Smooth muscle cell (in vitro differentiated cells): ENCODE measurements at regions not wholly inside any gene's neighbourhood (a gene's known extent, or its start where the extent isn't known, plus 50 kb on each side); places are given as distances from the start of the nearest gene placed in this dataset.
A peak's percentile ranks its signal among the peaks of the same experiment; 100 is the strongest.

Experiments used
- DNase-seq: peaks from one replicate; lab custom pipeline; 2025; ENCODE audit not compliant: unreplicated experiment; lab: John Stamatoyannopoulos, UW
- H2AFZ ChIP-seq: fragments of 200-600 bp; sonication (generic); 2 replicates; pipeline ENCODE4 v1.6.0; 2016; ENCODE audit warnings: antibody characterized with exemption, low read depth, mild to moderate bottlenecking
- H3F3A ChIP-seq: fragments of 200-600 bp; sonication (generic); 2 replicates; pipeline ENCODE4 v1.6.0; 2017; ENCODE audit warnings: antibody characterized with exemption, low read depth
- H3K27ac ChIP-seq: fragments of 200-600 bp; sonication (generic); 2 replicates; pipeline ENCODE4 v1.5.1; 2016; ENCODE audit warnings: low read depth, mild to moderate bottlenecking
- H3K27me3 ChIP-seq: fragments of 200-600 bp; sonication (generic); 2 replicates; pipeline ENCODE4 v1.6.1; 2016; ENCODE audit warnings: low read depth, mild to moderate bottlenecking
- H3K36me3 ChIP-seq: fragments of 200-600 bp; sonication (generic); 2 replicates; pipeline ENCODE4 v1.5.1; 2016; ENCODE audit warnings: low read depth
- H3K4me1 ChIP-seq: fragments of 200-600 bp; sonication (generic); 2 replicates; pipeline ENCODE4 v1.5.1; 2016; ENCODE audit warnings: low read depth
- H3K4me2 ChIP-seq: fragments of 200-600 bp; sonication (generic); 2 replicates; pipeline ENCODE4 v1.6.0; 2016; ENCODE audit warnings: mild to moderate bottlenecking
- H3K4me3 ChIP-seq: fragments of 200-600 bp; sonication (generic); 2 replicates; pipeline ENCODE4 v1.5.1; 2016; ENCODE audit warnings: mild to moderate bottlenecking
- H3K79me2 ChIP-seq: fragments of 200-600 bp; sonication (generic); 2 replicates; pipeline ENCODE4 v1.6.0; 2016; ENCODE audit warnings: low read depth, mild to moderate bottlenecking
- H3K9ac ChIP-seq: fragments of 200-600 bp; sonication (generic); 2 replicates; pipeline ENCODE4 v1.6.0; 2016; ENCODE audit warnings: low read depth
- H3K9me3 ChIP-seq: fragments of 200-600 bp; sonication (generic); replicated peaks from 2 replicates; pipeline ENCODE4 v1.5.1; 2016; ENCODE audit warnings: low read depth
- H4K20me1 ChIP-seq: fragments of 200-600 bp; sonication (generic); 2 replicates; pipeline ENCODE4 v1.6.0; 2016; ENCODE audit warnings: low read depth
- CTCF ChIP-seq: fragments of 200-600 bp; sonication (generic); IDR thresholded peaks from 2 replicates; pipeline ENCODE4 v1.5.1; 2017; ENCODE audit warnings: borderline replicate concordance, mild to moderate bottlenecking, antibody characterized with exemption; ENCODE audit not compliant: insufficient read depth, poor library complexity, severe bottlenecking
- WGBS: methylation state at CpG from one replicate; pipeline ENCODE4 v1.1.7; 2016; ENCODE audit warnings: low lambda C conversion rate; 5-methylcytosine and 5-hydroxymethylcytosine counted together

- H3K4me1 ChIP-seq = no peaks in the 10 kb centered on the region
- no peaks in the 10 kb centered on the region for H3F3A ChIP-seq
- no peaks in the 10 kb centered on the region for H3K79me2 ChIP-seq
- peak overlapping the region; percentile 69 for H3K27ac ChIP-seq
- peak overlapping the region; percentile 27 for H3K4me2 ChIP-seq
- H3K4me3 ChIP-seq = no peak overlapping the region
- no peak overlapping the region for H2AFZ ChIP-seq
- no peaks in the 10 kb centered on the region for H4K20me1 ChIP-seq
- 69% methylated on average over 11 of the region's 11 CpGs for WGBS
- H3K9me3 ChIP-seq = no peaks in the 10 kb centered on the region
- no peaks in the 10 kb centered on the region for H3K36me3 ChIP-seq
- DNase-seq = no peak
- H3K9ac ChIP-seq = peak overlapping the region; percentile 24
- TF ChIP-seq CTCF = no peak
- no peaks in the 10 kb centered on the region for H3K27me3 ChIP-seq
Observed at GRCh38 chr7:130844811-130845580, 111.0 kb upstream of the KLF14 start.

- Histone ChIP-seq H3K9ac (peak overlapping the region; percentile 24), H3K36me3 (no peaks in the 10 kb centered on the region), H3K4me2 (peak overlapping the region; percentile 27), H3K27me3 (no peaks in the 10 kb centered on the region), H3K9me3 (no peaks in the 10 kb centered on the region), H3K79me2 (no peaks in the 10 kb centered on the region), H4K20me1 (no peaks in the 10 kb centered on the region), H3K4me1 (no peaks in the 10 kb centered on the region), H3F3A (no peaks in the 10 kb centered on the region), H3K4me3 (no peak overlapping the region), H3K27ac (peak overlapping the region; percentile 69), H2AFZ (no peak overlapping the region)
- TF ChIP-seq CTCF = no peak
- no peak for DNase-seq
- 21% methylated on average over 11 of the region's 11 CpGs for WGBS
Observed at GRCh38 chr7:130845581-130846085, 111.6 kb upstream of the KLF14 start.

- Histone ChIP-seq H2AFZ (no peak overlapping the region), H4K20me1 (no peaks in the 10 kb centered on the region), H3K79me2 (no peaks in the 10 kb centered on the region), H3K27ac (no peak overlapping the region), H3K9me3 (no peaks in the 10 kb centered on the region), H3K9ac (no peak overlapping the region), H3K4me1 (peaks cover 5% of the 10 kb centered on the region), H3K4me2 (no peak overlapping the region), H3F3A (peaks cover 2% of the 10 kb centered on the region), H3K27me3 (no peaks in the 10 kb centered on the region), H3K4me3 (no peak overlapping the region), H3K36me3 (no peaks in the 10 kb centered on the region)
- TF ChIP-seq CTCF = no peak
- no peak for DNase-seq
- 89% methylated on average over 2 of the region's 2 CpGs for WGBS
Observed at GRCh38 chr7:130849604-130850003, 115.6 kb upstream of the KLF14 start.

GRCh38 chr7:130850956-130851355 is 116.9 kb upstream of the KLF14 start:
- Histone ChIP-seq H3K9me3 (no peaks in the 10 kb centered on the region), H3K4me2 (no peak overlapping the region), H3K4me3 (no peak overlapping the region), H3K27me3 (no peaks in the 10 kb centered on the region), H3F3A (peaks cover 6% of the 10 kb centered on the region), H4K20me1 (no peaks in the 10 kb centered on the region), H2AFZ (no peak overlapping the region), H3K4me1 (peaks cover 5% of the 10 kb centered on the region), H3K9ac (no peak overlapping the region), H3K79me2 (no peaks in the 10 kb centered on the region), H3K27ac (peak overlapping the region; percentile 75), H3K36me3 (peaks cover under 1% of the 10 kb centered on the region)
- no peak for DNase-seq
- no peak for TF ChIP-seq CTCF
- 39% methylated on average over 1 of the region's 1 CpG for WGBS
